ENCODE measurements at regions not wholly inside any gene's neighbourhood (a gene's known extent, or its start where the extent isn't known, plus 50 kb on each side); places are given as distances from the start of the nearest gene placed in this dataset.
"Not testable (repeated sequence)": the region's sequence is repeated elsewhere in the genome, so short reads cannot be mapped to it uniquely, and the experiment has no call there.

- WGBS, 2 experiments (ENCODE audit: low coverage in 1 of 2, low lambda C conversion rate in 2 of 2, missing lambda C conversion rate in 2 of 2), result 13 to 15% methylated on average over 5 of the region's 5 CpGs
These were observed 161.7 kb upstream of the PLGLB1 start for GRCh38 chr2:87183373-87183772.

GRCh38 chr2:87184260-87184659 lies 162.6 kb upstream of the PLGLB1 start:
- H3K27ac ChIP-seq; H3F3A ChIP-seq (ENCODE audit: insufficient read depth); H3K9me3 ChIP-seq (ENCODE audit: low read depth); H4K20me1 ChIP-seq (ENCODE audit: insufficient read depth); H3K36me3 ChIP-seq (ENCODE audit: low read depth); H2AFZ ChIP-seq; H3K9ac ChIP-seq; H3K9me2 ChIP-seq (ENCODE audit: insufficient read depth); H3K27me3 ChIP-seq (replicated peaks; ENCODE audit: insufficient read depth); in situ Hi-C loops (cut with MboI); H3K4me3 ChIP-seq; H3K4me2 ChIP-seq (ENCODE audit: unreplicated experiment); H3K79me2 ChIP-seq (ENCODE audit: insufficient read depth); H3K4me1 ChIP-seq (ENCODE audit: insufficient read depth); DNase-seq: not testable (repeated sequence)
- 61 to 70% methylated on average over 2 of the region's 3 CpGs for WGBS, 2 experiments (ENCODE audit: low coverage in 1 of 2, low lambda C conversion rate in 2 of 2, missing lambda C conversion rate in 2 of 2)

More at GRCh38 chr2:87183373-87183772, 161.7 kb upstream of the PLGLB1 start:
- in situ Hi-C loops (cut with MboI); H3K9me3 ChIP-seq (ENCODE audit: low read depth); H3F3A ChIP-seq (ENCODE audit: insufficient read depth); H3K79me2 ChIP-seq (ENCODE audit: insufficient read depth); H3K27me3 ChIP-seq (replicated peaks; ENCODE audit: insufficient read depth); H3K4me1 ChIP-seq (ENCODE audit: insufficient read depth); H3K4me3 ChIP-seq; H3K4me2 ChIP-seq (ENCODE audit: unreplicated experiment); H3K27ac ChIP-seq; H3K9me2 ChIP-seq (ENCODE audit: insufficient read depth); H4K20me1 ChIP-seq (ENCODE audit: insufficient read depth); DNase-seq; H2AFZ ChIP-seq; H3K36me3 ChIP-seq (ENCODE audit: low read depth); H3K9ac ChIP-seq: not testable (repeated sequence)

GRCh38 chr2:87189214-87189613 lies 167.6 kb upstream of the PLGLB1 start:
- DNase-seq; H3K9ac ChIP-seq; H3K9me3 ChIP-seq (ENCODE audit: low read depth); H4K20me1 ChIP-seq (ENCODE audit: insufficient read depth); H3K27me3 ChIP-seq (replicated peaks; ENCODE audit: insufficient read depth); H3K36me3 ChIP-seq (ENCODE audit: low read depth); H3K79me2 ChIP-seq (ENCODE audit: insufficient read depth); H3K4me1 ChIP-seq (ENCODE audit: insufficient read depth); H3F3A ChIP-seq (ENCODE audit: insufficient read depth); in situ Hi-C loops (cut with MboI); H3K4me2 ChIP-seq (ENCODE audit: unreplicated experiment); H3K4me3 ChIP-seq; H3K27ac ChIP-seq; H2AFZ ChIP-seq; H3K9me2 ChIP-seq (ENCODE audit: insufficient read depth): not testable (repeated sequence)
- 86 to 91% methylated on average over 1 of the region's 3 CpGs for WGBS, 2 experiments (ENCODE audit: low coverage in 1 of 2, low lambda C conversion rate in 2 of 2, missing lambda C conversion rate in 2 of 2)

GRCh38 chr2:87193336-87193735 lies 171.7 kb upstream of the PLGLB1 start:
- H3K79me2 ChIP-seq (ENCODE audit: insufficient read depth); in situ Hi-C loops (cut with MboI); H3F3A ChIP-seq (ENCODE audit: insufficient read depth); H3K36me3 ChIP-seq (ENCODE audit: low read depth); DNase-seq; H3K4me3 ChIP-seq; H3K27ac ChIP-seq; H2AFZ ChIP-seq; H3K9ac ChIP-seq; H3K4me2 ChIP-seq (ENCODE audit: unreplicated experiment); H3K4me1 ChIP-seq (ENCODE audit: insufficient read depth); H4K20me1 ChIP-seq (ENCODE audit: insufficient read depth); H3K9me2 ChIP-seq (ENCODE audit: insufficient read depth); H3K9me3 ChIP-seq (ENCODE audit: low read depth); H3K27me3 ChIP-seq (replicated peaks; ENCODE audit: insufficient read depth): not testable (repeated sequence)
- 52 to 92% methylated on average over 1 to 2 of the region's 7 CpGs for WGBS, 2 experiments (ENCODE audit: low coverage in 1 of 2, low lambda C conversion rate in 2 of 2, missing lambda C conversion rate in 2 of 2)

GRCh38 chr2:87194254-87194999 lies 172.8 kb upstream of the PLGLB1 start:
- in situ Hi-C loops (cut with MboI); H3K9ac ChIP-seq: not testable (repeated sequence)
- WGBS, 2 experiments (ENCODE audit: low coverage in 1 of 2, low lambda C conversion rate in 2 of 2, missing lambda C conversion rate in 2 of 2), result 29 to 56% methylated on average over 1 of the region's 2 CpGs

GRCh38 chr2:87196720-87197388 lies 175.2 kb upstream of the PLGLB1 start:
- H3F3A ChIP-seq (ENCODE audit: insufficient read depth); H3K9ac ChIP-seq; H3K4me3 ChIP-seq; DNase-seq; H4K20me1 ChIP-seq (ENCODE audit: insufficient read depth); H3K4me1 ChIP-seq (ENCODE audit: insufficient read depth); H3K9me2 ChIP-seq (ENCODE audit: insufficient read depth); H2AFZ ChIP-seq; in situ Hi-C loops (cut with MboI); H3K4me2 ChIP-seq (ENCODE audit: unreplicated experiment); H3K27ac ChIP-seq; H3K27me3 ChIP-seq (replicated peaks; ENCODE audit: insufficient read depth); H3K79me2 ChIP-seq (ENCODE audit: insufficient read depth); H3K36me3 ChIP-seq (ENCODE audit: low read depth); H3K9me3 ChIP-seq (ENCODE audit: low read depth): not testable (repeated sequence)
- WGBS, 2 experiments (ENCODE audit: low coverage in 1 of 2, low lambda C conversion rate in 2 of 2, missing lambda C conversion rate in 2 of 2), result 43 to 46% methylated on average over 1 to 3 of the region's 3 CpGs

More at GRCh38 chr2:87194254-87194999, 172.8 kb upstream of the PLGLB1 start:
- not testable (repeated sequence) for H3K4me2 ChIP-seq (ENCODE audit: unreplicated experiment); H3K36me3 ChIP-seq (ENCODE audit: low read depth); H3K4me1 ChIP-seq (ENCODE audit: insufficient read depth); H3K27me3 ChIP-seq (replicated peaks; ENCODE audit: insufficient read depth); H2AFZ ChIP-seq; H3K9me3 ChIP-seq (ENCODE audit: low read depth); H3K4me3 ChIP-seq; DNase-seq; H4K20me1 ChIP-seq (ENCODE audit: insufficient read depth); H3F3A ChIP-seq (ENCODE audit: insufficient read depth); H3K9me2 ChIP-seq (ENCODE audit: insufficient read depth); H3K79me2 ChIP-seq (ENCODE audit: insufficient read depth); H3K27ac ChIP-seq

GRCh38 chr2:87198422-87198821 lies 176.8 kb upstream of the PLGLB1 start:
- H3K36me3 ChIP-seq (ENCODE audit: low read depth); H4K20me1 ChIP-seq (ENCODE audit: insufficient read depth); H3K27me3 ChIP-seq (replicated peaks; ENCODE audit: insufficient read depth); H3K27ac ChIP-seq; H3K79me2 ChIP-seq (ENCODE audit: insufficient read depth); H3K9ac ChIP-seq; H3K4me3 ChIP-seq; DNase-seq; H2AFZ ChIP-seq; in situ Hi-C loops (cut with MboI); H3F3A ChIP-seq (ENCODE audit: insufficient read depth); H3K9me3 ChIP-seq (ENCODE audit: low read depth); H3K4me2 ChIP-seq (ENCODE audit: unreplicated experiment); H3K9me2 ChIP-seq (ENCODE audit: insufficient read depth); H3K4me1 ChIP-seq (ENCODE audit: insufficient read depth): not testable (repeated sequence)
- WGBS, 2 experiments (ENCODE audit: low coverage in 1 of 2, low lambda C conversion rate in 2 of 2, missing lambda C conversion rate in 2 of 2), result 14 to 25% methylated on average over 2 of the region's 2 CpGs
